SK-N-SH (cell line): ENCODE measurements at regions not wholly inside any gene's neighbourhood (a gene's known extent, or its start where the extent isn't known, plus 50 kb on each side); places are given as distances from the start of the nearest gene placed in this dataset.

Experiments used
- CTCF ChIA-PET: fragments of 300-600, 350-600 bp; formaldehyde crosslinking; extraction: SDS; loops from one replicate; lab custom pipeline; 2021; lab: Yijun Ruan, JAX
- POLR2A ChIA-PET: fragments of 350-600 bp; sonication (Branson Sonifier 250); formaldehyde crosslinking; extraction: SDS; loops from one replicate; lab custom pipeline; 2020; ENCODE audit warnings: antibody characterized with exemption, inconsistent platforms; lab: Yijun Ruan, JAX
- DNase-seq: peaks from one replicate; pipeline ENCODE4 v3.0.0; 2012
- H2AFZ ChIP-seq: fragments of 200-600 bp; sonication (generic); 2 replicates; pipeline ENCODE4 v1.8.1; 2016; ENCODE audit warnings: antibody characterized with exemption, mild to moderate bottlenecking, low read depth
- H3F3A ChIP-seq: fragments of 200-600 bp; sonication (generic); replicated peaks from 2 replicates; pipeline ENCODE3; 2016; ENCODE audit warnings: antibody characterized with exemption, mild to moderate bottlenecking; ENCODE audit not compliant: insufficient read depth
- H3K27ac ChIP-seq, 2 experiments: fragments of 200-500 bp in 1 of 2; fragments of 200-600 bp in 1 of 2; sonication (Bioruptor generic) in 1 of 2; sonication (generic), shearing (Covaris generic) in 1 of 2; 2 replicates each; pipeline versions ENCODE4 v1.5.1 to v1.6.1; 2014 to 2016; ENCODE audit warnings: low read depth in 2 of 2, inconsistent platforms in 1 of 2, low read length in 1 of 2, mild to moderate bottlenecking in 1 of 2, mixed read lengths in 1 of 2
- H3K27me3 ChIP-seq: fragments of 200-600 bp; sonication (generic), shearing (Covaris generic); 2 replicates; pipeline ENCODE4 v1.6.1; 2016; ENCODE audit warnings: mixed run types; ENCODE audit not compliant: insufficient read depth
- H3K36me3 ChIP-seq, 2 experiments: fragments of 200-500 bp in 1 of 2; fragments of 200-600 bp in 1 of 2; sonication (Bioruptor generic) in 1 of 2; sonication (generic) in 1 of 2; replicated peaks in 1 of 2; 2 replicates each; pipeline versions ENCODE3 to v1.5.1; 2014 to 2016; ENCODE audit warnings: low read length in 1 of 2, mild to moderate bottlenecking in 1 of 2; ENCODE audit not compliant: insufficient read depth in 2 of 2, control insufficient read depth in 1 of 2
- H3K4me1 ChIP-seq, 2 experiments: fragments of 200-500 bp in 1 of 2; fragments of 200-600 bp in 1 of 2; sonication (Bioruptor generic) in 1 of 2; sonication (generic), shearing (Covaris generic) in 1 of 2; 2 replicates each; pipeline versions ENCODE4 v1.5.1 to v1.6.1; 2014 to 2016; ENCODE audit warnings: low read depth in 1 of 2, low read length in 1 of 2, mixed run types in 1 of 2; ENCODE audit not compliant: insufficient read depth in 2 of 2, control insufficient read depth in 1 of 2
- H3K4me2 ChIP-seq: fragments of 200-600 bp; sonication (generic), shearing (Covaris generic); 2 replicates; pipeline ENCODE4 v1.6.1; 2017; ENCODE audit warnings: mixed run types
- H3K4me3 ChIP-seq, 2 experiments: fragments of 200-500 bp in 1 of 2; fragments of 200-600 bp in 1 of 2; sonication (Bioruptor generic) in 1 of 2; sonication (generic), shearing (Covaris generic) in 1 of 2; 2 replicates each; pipeline versions ENCODE4 v1.5.1 to v1.8.1; 2014 to 2016; ENCODE audit warnings: low read depth in 2 of 2, inconsistent platforms in 1 of 2, low read length in 1 of 2, mild to moderate bottlenecking in 1 of 2, mixed read lengths in 1 of 2, moderate library complexity in 1 of 2
- H3K79me2 ChIP-seq: fragments of 200-600 bp; sonication (generic); 2 replicates; pipeline ENCODE4 v1.8.1; 2017; ENCODE audit warnings: mild to moderate bottlenecking; ENCODE audit not compliant: insufficient read depth
- H3K9ac ChIP-seq: fragments of 200-600 bp; sonication (generic); 2 replicates; pipeline ENCODE4 v1.6.1; 2017; ENCODE audit warnings: mixed run types
- H3K9me2 ChIP-seq: fragments of 200-600 bp; sonication (generic); 2 replicates; pipeline ENCODE4 v1.6.1; 2017; ENCODE audit warnings: mixed run types
- H3K9me3 ChIP-seq: fragments of 200-600 bp; sonication (generic); 2 replicates; pipeline ENCODE4 v1.6.1; 2017; ENCODE audit warnings: mixed run types, mild to moderate bottlenecking, moderate library complexity
- H4K20me1 ChIP-seq: fragments of 200-600 bp; sonication (generic); 2 replicates; pipeline ENCODE4 v1.6.1; 2017; ENCODE audit warnings: mild to moderate bottlenecking, mixed run types; ENCODE audit not compliant: insufficient read depth
- FOSL2 ChIP-seq: IDR thresholded peaks from 2 replicates; pipeline ENCODE4 v1.4.0; 2012; ENCODE audit warnings: low read depth, mild to moderate bottlenecking, moderate library complexity, borderline replicate concordance
- FOXM1 ChIP-seq: IDR thresholded peaks from 2 replicates; pipeline ENCODE4 v1.4.0; 2012; ENCODE audit warnings: low read depth, mild to moderate bottlenecking
- GABPA ChIP-seq: IDR thresholded peaks from 2 replicates; pipeline ENCODE4 v1.4.0; 2012; ENCODE audit warnings: low read depth, mild to moderate bottlenecking
- GATA2 ChIP-seq: sonication (generic); formaldehyde crosslinking; IDR thresholded peaks from 2 replicates; pipeline ENCODE4 v1.5.0; 2020; ENCODE audit warnings: mild to moderate bottlenecking, missing genetic modification reagents
- MEF2A ChIP-seq: IDR thresholded peaks from 2 replicates; pipeline ENCODE4 v1.4.0; 2012; ENCODE audit warnings: low read depth, borderline replicate concordance
- NFIC ChIP-seq: IDR thresholded peaks from 2 replicates; pipeline ENCODE4 v1.4.0; 2012; ENCODE audit warnings: borderline replicate concordance
- NRF1 ChIP-seq: IDR thresholded peaks from 2 replicates; pipeline ENCODE4 v1.6.1; 2012; ENCODE audit warnings: low read depth, mild to moderate bottlenecking, low read length
- REST ChIP-seq: IDR thresholded peaks from 2 replicates; pipeline ENCODE4 v1.6.1; 2012; ENCODE audit warnings: mild to moderate bottlenecking, low read depth, low read length, moderate library complexity
- RFX5 ChIP-seq: IDR thresholded peaks from 2 replicates; pipeline ENCODE4 v1.6.1; 2012; ENCODE audit warnings: mild to moderate bottlenecking, improper control_type of control experiment, low read length
- RXRA ChIP-seq: IDR thresholded peaks from 2 replicates; pipeline ENCODE4 v1.4.0; 2012; ENCODE audit warnings: low read depth, mild to moderate bottlenecking, borderline replicate concordance
- TAF1 ChIP-seq: IDR thresholded peaks from 2 replicates; pipeline ENCODE4 v1.6.1; 2012; ENCODE audit warnings: low read depth, mild to moderate bottlenecking, low read length, moderate library complexity, borderline replicate concordance
- WGBS: methylation state at CpG from one replicate; pipeline ENCODE4 v1.1.6; 2017; ENCODE audit warnings: low lambda C conversion rate; 5-methylcytosine and 5-hydroxymethylcytosine counted together
- TF ChIP-seq, protein P1 (sequence below): IDR thresholded peaks from 2 replicates; pipeline ENCODE4 v1.4.0; 2012; ENCODE audit warnings: low read depth, borderline replicate concordance
- TF ChIP-seq, protein P2 (sequence below): fragments of 150-350 bp; IDR thresholded peaks from 2 replicates; pipeline ENCODE4 v1.6.1; 2016; ENCODE audit warnings: mild to moderate bottlenecking, low read depth, low read length
- TF ChIP-seq, protein P3 (sequence below): IDR thresholded peaks from 2 replicates; pipeline ENCODE4; 2012

DNA sequence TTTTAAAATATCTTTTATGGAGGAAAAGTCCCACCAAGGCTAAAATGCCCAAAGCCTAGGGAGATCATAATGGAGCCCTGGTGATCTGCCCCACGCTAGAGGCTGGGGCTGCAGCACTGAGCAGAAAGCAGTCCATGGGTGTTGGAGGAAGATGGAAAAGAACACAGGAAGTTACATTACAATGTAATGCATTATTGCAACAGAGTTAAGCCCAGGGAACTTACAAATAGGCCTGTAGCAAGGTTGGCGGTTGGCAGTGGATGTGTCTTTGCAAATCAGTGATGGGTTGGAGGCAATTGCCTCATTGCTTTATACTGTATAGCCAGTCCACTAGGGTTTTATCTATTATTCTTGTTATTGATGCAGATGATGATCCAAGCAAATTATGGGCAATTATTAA, 399.9 kb downstream of the NDFIP2 start:
- Histone ChIP-seq H3K79me2 (no peaks in the 10 kb centered on the region), H3K27ac (no peak overlapping the region), H2AFZ (no peak overlapping the region), H3K27me3 (no peaks in the 10 kb centered on the region), H4K20me1 (no peaks in the 10 kb centered on the region), H3K9me3 (no peaks in the 10 kb centered on the region), H3F3A (no peaks in the 10 kb centered on the region), H3K4me2 (no peak overlapping the region), H3K4me1 (no peaks in the 10 kb centered on the region), H3K4me3 (no peak overlapping the region), H3K9me2 (no peaks in the 10 kb centered on the region), H3K9ac (no peak overlapping the region), H3K36me3 (no peaks in the 10 kb centered on the region)
- 89% methylated on average over 2 of the region's 2 CpGs for WGBS
- DNase-seq = no peak
- POLR2A ChIA-PET = no interaction called here
- TF ChIP-seq, protein P1, sequence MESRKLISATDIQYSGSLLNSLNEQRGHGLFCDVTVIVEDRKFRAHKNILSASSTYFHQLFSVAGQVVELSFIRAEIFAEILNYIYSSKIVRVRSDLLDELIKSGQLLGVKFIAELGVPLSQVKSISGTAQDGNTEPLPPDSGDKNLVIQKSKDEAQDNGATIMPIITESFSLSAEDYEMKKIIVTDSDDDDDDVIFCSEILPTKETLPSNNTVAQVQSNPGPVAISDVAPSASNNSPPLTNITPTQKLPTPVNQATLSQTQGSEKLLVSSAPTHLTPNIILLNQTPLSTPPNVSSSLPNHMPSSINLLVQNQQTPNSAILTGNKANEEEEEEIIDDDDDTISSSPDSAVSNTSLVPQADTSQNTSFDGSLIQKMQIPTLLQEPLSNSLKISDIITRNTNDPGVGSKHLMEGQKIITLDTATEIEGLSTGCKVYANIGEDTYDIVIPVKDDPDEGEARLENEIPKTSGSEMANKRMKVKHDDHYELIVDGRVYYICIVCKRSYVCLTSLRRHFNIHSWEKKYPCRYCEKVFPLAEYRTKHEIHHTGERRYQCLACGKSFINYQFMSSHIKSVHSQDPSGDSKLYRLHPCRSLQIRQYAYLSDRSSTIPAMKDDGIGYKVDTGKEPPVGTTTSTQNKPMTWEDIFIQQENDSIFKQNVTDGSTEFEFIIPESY = no peak
- TF ChIP-seq FOSL2 = no peak
- TF ChIP-seq, protein P2, sequence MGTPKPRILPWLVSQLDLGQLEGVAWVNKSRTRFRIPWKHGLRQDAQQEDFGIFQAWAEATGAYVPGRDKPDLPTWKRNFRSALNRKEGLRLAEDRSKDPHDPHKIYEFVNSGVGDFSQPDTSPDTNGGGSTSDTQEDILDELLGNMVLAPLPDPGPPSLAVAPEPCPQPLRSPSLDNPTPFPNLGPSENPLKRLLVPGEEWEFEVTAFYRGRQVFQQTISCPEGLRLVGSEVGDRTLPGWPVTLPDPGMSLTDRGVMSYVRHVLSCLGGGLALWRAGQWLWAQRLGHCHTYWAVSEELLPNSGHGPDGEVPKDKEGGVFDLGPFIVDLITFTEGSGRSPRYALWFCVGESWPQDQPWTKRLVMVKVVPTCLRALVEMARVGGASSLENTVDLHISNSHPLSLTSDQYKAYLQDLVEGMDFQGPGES = no peak
- TF ChIP-seq MEF2A = no peak
- no peak for TF ChIP-seq GATA2 (CRISPR knock-in tag)
- no peak for TF ChIP-seq RXRA
- TF ChIP-seq TAF1 = no peak
- TF ChIP-seq RFX5 = no peak
- no peak for TF ChIP-seq FOXM1
- TF ChIP-seq, protein P3, sequence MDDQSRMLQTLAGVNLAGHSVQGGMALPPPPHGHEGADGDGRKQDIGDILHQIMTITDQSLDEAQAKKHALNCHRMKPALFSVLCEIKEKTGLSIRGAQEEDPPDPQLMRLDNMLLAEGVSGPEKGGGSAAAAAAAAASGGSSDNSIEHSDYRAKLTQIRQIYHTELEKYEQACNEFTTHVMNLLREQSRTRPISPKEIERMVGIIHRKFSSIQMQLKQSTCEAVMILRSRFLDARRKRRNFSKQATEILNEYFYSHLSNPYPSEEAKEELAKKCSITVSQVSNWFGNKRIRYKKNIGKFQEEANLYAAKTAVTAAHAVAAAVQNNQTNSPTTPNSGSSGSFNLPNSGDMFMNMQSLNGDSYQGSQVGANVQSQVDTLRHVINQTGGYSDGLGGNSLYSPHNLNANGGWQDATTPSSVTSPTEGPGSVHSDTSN = no peak
- no peak for TF ChIP-seq REST
- TF ChIP-seq NFIC = no peak
- TF ChIP-seq NRF1 = no peak
- no peak for TF ChIP-seq GABPA
- CTCF ChIA-PET = no interaction called here
